Spleen (tissue), 7 donors: ENCODE measurements at regions not wholly inside any gene's neighbourhood (a gene's known extent, or its start where the extent isn't known, plus 50 kb on each side); places are given as distances from the start of the nearest gene placed in this dataset.

ENCODE experiments used
- CTCF ChIP-seq, 11 experiments: fragments of 200-600 bp in 7 of 11; fragments of 450-650 bp in 4 of 11; sonication (generic) in 4 of 11; IDR thresholded peaks in 8 of 11; conservative IDR thresholded peaks in 3 of 11; 1 replicate in 7 of 11; 2 replicates in 4 of 11; pipeline versions ENCODE4 v1.4.0 to v1.8.0; 2016 to 2021; ENCODE audit warnings: antibody characterized with exemption in 11 of 11, inconsistent platforms in 4 of 11, mild to moderate bottlenecking in 1 of 11
- POLR2A ChIP-seq, 3 donors: fragments of 450-650 bp; IDR thresholded peaks; one replicate each; pipeline ENCODE4 v1.5.1; 2017; ENCODE audit warnings: antibody characterized with exemption in 3 of 3, mild to moderate bottlenecking in 1 of 3
- donor health status: DM: no; HTN: no; CAD: no; lungs with moderate emphysema.
- donor health status: DM: no; HTN: no; CAD: no.
- donor health status: DM: no; HTN: no; CAD: no.

- TF ChIP-seq CTCF (IDR thresholded peaks at IDR 0.05 in 8 of 11, conservative IDR thresholded peaks at IDR 0.05 in 3 of 11) = no peak
- no peak for TF ChIP-seq POLR2A (IDR thresholded peaks at IDR 0.05)
Measured at GRCh38 chr9:34862836-34863235, 95.2 kb upstream of the PHF24 start.
